IMR-90 (cell line): ENCODE measurements at regions not wholly inside any gene's neighbourhood (a gene's known extent, or its start where the extent isn't known, plus 50 kb on each side); places are given as distances from the start of the nearest gene placed in this dataset.

ENCODE experiments used
- ATAC-seq: fragments of 200-7000 bp; cut with Tn5 transposase; 2 replicates; pipeline ENCODE4 v1.9.1; 2020; ENCODE audit warnings: low read depth, mild to moderate bottlenecking, moderate library complexity
- BruUV-seq: library from RNA; stranded (reverse); fragments of 400-500 nt; replicated peaks from 2 replicates; lab custom pipeline; 2021; lab: Mats Ljungman, UMichigan
- CTCF ChIA-PET: fragments of 300-600 bp; formaldehyde crosslinking; extraction: SDS; loops from one replicate; lab custom pipeline; 2021; ENCODE audit warnings: antibody characterized with exemption; lab: Yijun Ruan, JAX
- POLR2A ChIA-PET: fragments of 300-600 bp; sonication (Branson Sonifier 250); formaldehyde crosslinking; loops from one replicate; lab custom pipeline; 2022; ENCODE audit warnings: antibody characterized with exemption; ENCODE audit not compliant: unreplicated experiment; lab: Charles Lee
- DNase-seq: peaks from one replicate; pipeline ENCODE4 v3.0.0; 2013
- H2AFZ ChIP-seq: replicated peaks from 2 replicates; pipeline ENCODE3; 2013; ENCODE audit warnings: low read length, mild to moderate bottlenecking; ENCODE audit not compliant: poor library complexity
- H2AK5ac ChIP-seq: 2 replicates; pipeline ENCODE4 v1.6.1; 2013; ENCODE audit warnings: low read depth, low read length, inconsistent platforms
- H2AK9ac ChIP-seq: replicated peaks from 2 replicates; pipeline ENCODE3; 2013; ENCODE audit warnings: mild to moderate bottlenecking, low read depth, low read length, moderate library complexity; ENCODE audit not compliant: poor library complexity
- H2BK120ac ChIP-seq: 2 replicates; pipeline ENCODE4 v1.6.1; 2013; ENCODE audit warnings: low read depth, low read length, inconsistent platforms
- H2BK15ac ChIP-seq: 3 replicates; pipeline ENCODE4 v1.6.1; 2013; ENCODE audit warnings: low read depth, low read length, inconsistent platforms
- H2BK20ac ChIP-seq: 2 replicates; pipeline ENCODE4 v1.6.1; 2013; ENCODE audit warnings: low read depth, mild to moderate bottlenecking, inconsistent platforms, low read length, moderate library complexity
- H2BK5ac ChIP-seq: 2 replicates; pipeline ENCODE4 v1.6.1; 2013; ENCODE audit warnings: mild to moderate bottlenecking, low read depth, low read length, inconsistent platforms; ENCODE audit not compliant: poor library complexity, severe bottlenecking
- H3K14ac ChIP-seq: replicated peaks from 2 replicates; pipeline ENCODE4 v1.6.1; 2013; ENCODE audit warnings: low read depth, low read length, inconsistent platforms
- H3K18ac ChIP-seq: 2 replicates; pipeline ENCODE4 v1.6.1; 2013; ENCODE audit warnings: low read depth, low read length, control low read depth
- H3K23ac ChIP-seq: 2 replicates; pipeline ENCODE4 v1.6.1; 2013; ENCODE audit warnings: low read depth, low read length, inconsistent platforms
- H3K27ac ChIP-seq: 2 replicates; pipeline ENCODE4 v1.5.1; 2013; ENCODE audit warnings: mild to moderate bottlenecking, control low read depth, low read length; ENCODE audit not compliant: insufficient read depth
- H3K27me3 ChIP-seq: 2 replicates; pipeline ENCODE4 v1.6.1; 2013; ENCODE audit warnings: low read length; ENCODE audit not compliant: control insufficient read depth, insufficient read depth
- H3K36me3 ChIP-seq: 2 replicates; pipeline ENCODE4 v1.6.1; 2013; ENCODE audit warnings: low read length, mixed read lengths; ENCODE audit not compliant: control insufficient read depth, insufficient read depth
- H3K4ac ChIP-seq: 2 replicates; pipeline ENCODE4 v1.6.1; 2013; ENCODE audit warnings: low read depth, low read length, inconsistent platforms
- H3K4me1 ChIP-seq: 2 replicates; pipeline ENCODE4 v1.6.1; 2013; ENCODE audit warnings: low read length, mixed read lengths; ENCODE audit not compliant: control insufficient read depth, insufficient read depth
- H3K4me2 ChIP-seq: 2 replicates; pipeline ENCODE4 v1.6.1; 2013; ENCODE audit warnings: low read depth, mild to moderate bottlenecking, control low read depth, low read length, moderate library complexity
- H3K4me3 ChIP-seq: 2 replicates; pipeline ENCODE4 v1.5.1; 2013; ENCODE audit warnings: low read depth, mild to moderate bottlenecking, control low read depth, low read length, moderate library complexity; ENCODE audit not compliant: insufficient read depth
- H3K56ac ChIP-seq: 2 replicates; pipeline ENCODE4 v1.6.1; 2013; ENCODE audit warnings: low read length, inconsistent platforms; ENCODE audit not compliant: insufficient read depth; ENCODE audit errors: extremely low read depth
- H3K79me1 ChIP-seq, 2 experiments: 2 replicates each; pipeline ENCODE4 v1.6.1; 2013; ENCODE audit warnings: low read length in 2 of 2, inconsistent platforms in 1 of 2, low read depth in 1 of 2
- H3K9ac ChIP-seq: 2 replicates; pipeline ENCODE4 v1.6.1; 2013; ENCODE audit warnings: low read depth, low read length, control low read depth
- H3K9me1 ChIP-seq: 2 replicates; pipeline ENCODE4 v1.6.1; 2013; ENCODE audit warnings: low read length, inconsistent platforms; ENCODE audit not compliant: insufficient read depth
- H3K9me3 ChIP-seq: 2 replicates; pipeline ENCODE4 v1.6.1; 2013; ENCODE audit warnings: low read length; ENCODE audit not compliant: control insufficient read depth, insufficient read depth
- H4K20me1 ChIP-seq: 2 replicates; pipeline ENCODE4 v1.6.1; 2013; ENCODE audit warnings: low read length, inconsistent platforms; ENCODE audit not compliant: insufficient read depth
- H4K5ac ChIP-seq: 2 replicates; pipeline ENCODE4 v1.6.1; 2013; ENCODE audit warnings: mild to moderate bottlenecking, low read depth, low read length, control low read depth
- H4K8ac ChIP-seq, 2 experiments: 2 replicates each; pipeline ENCODE4 v1.6.1; 2013; ENCODE audit warnings: low read depth in 2 of 2, low read length in 2 of 2, control low read depth in 1 of 2, inconsistent platforms in 1 of 2
- H4K91ac ChIP-seq: 2 replicates; pipeline ENCODE4 v1.6.1; 2013; ENCODE audit warnings: low read depth, low read length, inconsistent platforms; ENCODE audit not compliant: insufficient read depth
- CHD1 ChIP-seq: IDR thresholded peaks from 2 replicates; pipeline ENCODE4 v1.6.1; 2012; ENCODE audit warnings: low read depth, low read length, improper control_type of control experiment
- POLR2A ChIP-seq: IDR thresholded peaks from 2 replicates; pipeline ENCODE4 v1.6.1; 2012; ENCODE audit warnings: mild to moderate bottlenecking, low read depth, low read length
- WGBS, 2 experiments: methylation state at CpG; one replicate each; pipeline versions ENCODE4 v1.1.5 to v1.1.7; 2013; ENCODE audit warnings: missing lambda C conversion rate in 2 of 2; ENCODE audit not compliant: insufficient read length in 1 of 2; ENCODE audit errors: extremely low coverage in 2 of 2; 5-methylcytosine and 5-hydroxymethylcytosine counted together
- dilution Hi-C: fragments of 300-500 bp; cut with HindIII; formaldehyde crosslinking; loops from one replicate; pipeline ENCODE4 v1.14.3; 2018; ENCODE audit warnings: low sequenced_read_pairs; ENCODE audit not compliant: unreplicated experiment
- in situ Hi-C: fragments of 300-500 bp; cut with MboI; formaldehyde crosslinking; loops from 3 replicates; pipeline ENCODE4 v1.14.3; 2019; ENCODE audit warnings: low sequenced_read_pairs, inconsistent platforms, mixed read lengths
- intact Hi-C: fragments of 100-400 bp; cut with micrococcal nuclease; formaldehyde crosslinking; loops from 2 replicates; pipeline ENCODE4 v1.10.0; 2022

DNA sequence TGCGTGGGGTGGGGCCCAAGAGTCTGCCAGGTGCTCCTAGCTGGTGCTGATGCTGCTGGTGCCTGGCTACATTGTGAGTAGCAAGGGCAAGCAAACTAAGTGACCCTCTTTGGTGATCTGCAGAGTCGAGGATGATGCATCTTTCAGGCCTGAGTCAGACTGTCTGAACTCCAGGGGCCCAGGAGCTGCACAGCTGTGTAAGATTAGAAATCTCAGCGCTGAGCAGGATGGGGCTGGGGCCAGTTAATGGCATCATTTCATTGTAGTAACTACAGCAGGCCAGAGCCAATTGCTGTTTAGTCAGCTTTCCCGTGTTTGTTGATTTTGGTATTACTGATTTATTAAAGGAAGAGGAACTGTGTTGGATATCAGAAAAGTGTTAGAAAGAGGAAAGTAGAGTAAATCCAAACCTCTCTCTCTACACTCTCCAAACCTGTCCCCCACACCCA, 365.2 kb downstream of the PAX1 start:
- POLR2A ChIA-PET, result no interaction called here
- Histone ChIP-seq H3K56ac (no peak overlapping the region), H2AK9ac (no peak overlapping the region), H4K8ac (no peak overlapping the region), H3K4ac (no peak overlapping the region), H3K36me3 (no peaks in the 10 kb centered on the region), H3K14ac (no peak overlapping the region), H3K9me1 (no peaks in the 10 kb centered on the region), H2BK15ac (no peak overlapping the region), H3K4me3 (no peak overlapping the region), H2BK5ac (no peak overlapping the region), H4K5ac (no peak overlapping the region), H2AK5ac (no peak overlapping the region), H3K27me3 (no peaks in the 10 kb centered on the region), H3K4me2 (no peak overlapping the region), H3K79me1 (no peaks in the 10 kb centered on the region), H3K18ac (no peak overlapping the region), H3K27ac (no peak overlapping the region), H3K9ac (no peak overlapping the region), H3K4me1 (no peaks in the 10 kb centered on the region), H2BK20ac (no peak overlapping the region), H3K23ac (no peak overlapping the region), H4K20me1 (no peaks in the 10 kb centered on the region), H4K91ac (no peak overlapping the region), H3K9me3 (peaks cover 14% of the 10 kb centered on the region), H2AFZ (no peak overlapping the region), H2BK120ac (no peak overlapping the region)
- intact Hi-C loops, result no loop called here
- TF ChIP-seq POLR2A (no peak), CHD1 (no peak)
- dilution Hi-C loops, result no loop called here
- DNase-seq (no peak), ATAC-seq (no peak)
- no TSS peak for BruUV-seq
- 21% methylated on average over 2 of the region's 4 CpGs; no CpG with 5 or more reads in 1 of the 2 experiments for WGBS, 2 experiments
- in situ Hi-C loops, result no loop called here
- CTCF ChIA-PET, result no interaction called here
